ENCODE measurements at regions not wholly inside any gene's neighbourhood (a gene's known extent, or its start where the extent isn't known, plus 50 kb on each side); places are given as distances from the start of the nearest gene placed in this dataset.

DNA sequence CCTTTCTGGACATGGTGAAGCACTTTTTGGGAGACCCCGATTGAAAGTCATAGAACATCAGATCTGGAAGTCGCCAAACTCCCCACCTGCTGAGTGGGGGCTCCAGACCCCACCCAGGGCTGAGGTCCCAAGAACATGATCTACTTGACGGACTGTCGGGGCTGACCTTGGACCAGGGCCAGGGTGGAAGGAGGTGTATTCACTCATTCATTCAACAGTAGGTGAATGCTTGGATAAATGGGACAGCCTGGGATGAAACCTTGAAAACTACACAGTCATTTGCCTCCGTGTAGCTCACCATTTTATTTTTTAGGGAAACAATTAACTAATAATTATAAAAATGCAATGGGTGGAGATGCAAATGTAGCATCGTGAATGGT lies 629.0 kb downstream of the BRD1 start:
- DNase-seq (ENCODE audit: low read depth) = no peak
- TF ChIP-seq, protein P1, sequence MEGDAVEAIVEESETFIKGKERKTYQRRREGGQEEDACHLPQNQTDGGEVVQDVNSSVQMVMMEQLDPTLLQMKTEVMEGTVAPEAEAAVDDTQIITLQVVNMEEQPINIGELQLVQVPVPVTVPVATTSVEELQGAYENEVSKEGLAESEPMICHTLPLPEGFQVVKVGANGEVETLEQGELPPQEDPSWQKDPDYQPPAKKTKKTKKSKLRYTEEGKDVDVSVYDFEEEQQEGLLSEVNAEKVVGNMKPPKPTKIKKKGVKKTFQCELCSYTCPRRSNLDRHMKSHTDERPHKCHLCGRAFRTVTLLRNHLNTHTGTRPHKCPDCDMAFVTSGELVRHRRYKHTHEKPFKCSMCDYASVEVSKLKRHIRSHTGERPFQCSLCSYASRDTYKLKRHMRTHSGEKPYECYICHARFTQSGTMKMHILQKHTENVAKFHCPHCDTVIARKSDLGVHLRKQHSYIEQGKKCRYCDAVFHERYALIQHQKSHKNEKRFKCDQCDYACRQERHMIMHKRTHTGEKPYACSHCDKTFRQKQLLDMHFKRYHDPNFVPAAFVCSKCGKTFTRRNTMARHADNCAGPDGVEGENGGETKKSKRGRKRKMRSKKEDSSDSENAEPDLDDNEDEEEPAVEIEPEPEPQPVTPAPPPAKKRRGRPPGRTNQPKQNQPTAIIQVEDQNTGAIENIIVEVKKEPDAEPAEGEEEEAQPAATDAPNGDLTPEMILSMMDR (IDR thresholded peaks at IDR 0.05; ENCODE audit: control insufficient read depth, extremely low read depth, insufficient read depth) = no peak

DNA sequence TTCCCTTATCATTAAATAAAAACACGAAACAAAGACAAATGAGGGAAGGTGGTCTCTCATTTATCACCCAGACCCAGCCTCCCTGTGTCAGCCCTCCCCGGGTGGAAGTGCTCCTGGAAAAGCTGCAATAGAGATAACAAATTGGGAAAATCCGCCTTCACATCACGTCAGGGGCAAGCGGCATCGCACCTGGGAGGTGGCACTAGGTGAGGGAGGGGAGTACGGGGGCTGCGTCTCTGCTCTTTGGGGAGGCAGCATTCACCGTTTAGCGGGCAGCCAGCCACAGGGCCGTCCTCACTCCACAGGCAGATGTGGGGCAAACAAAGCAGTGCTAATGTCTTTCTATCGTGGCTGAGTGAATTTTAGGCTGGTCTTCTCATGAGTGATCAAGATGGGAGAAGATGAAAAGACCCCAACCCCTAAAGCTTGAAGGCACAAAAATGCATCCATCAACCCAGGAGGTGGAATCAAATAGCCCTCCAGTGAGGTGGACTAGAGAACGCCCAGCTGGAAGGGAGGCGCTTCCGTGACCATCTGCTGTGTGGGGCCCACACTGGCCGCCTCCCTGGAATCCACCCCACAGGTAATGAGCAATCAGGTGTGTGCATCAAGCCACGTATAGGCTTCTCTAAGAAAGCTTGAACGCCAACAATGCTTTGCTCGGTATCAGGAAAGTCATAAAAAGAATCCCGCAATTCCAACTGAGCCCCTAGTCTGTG lies 629.5 kb downstream of the BRD1 start:
- no peak for DNase-seq (ENCODE audit: low read depth)
- H3K4me3 ChIP-seq (ENCODE audit: low read depth, low read length) = no peak overlapping the region
- TF ChIP-seq, protein P1 (IDR thresholded peaks at IDR 0.05; ENCODE audit: control insufficient read depth, extremely low read depth, insufficient read depth) = no peak

More for the DNA sequence above, 629.0 kb downstream of the BRD1 start:
- no peak overlapping the region for H3K4me3 ChIP-seq (ENCODE audit: low read depth, low read length)

DNA sequence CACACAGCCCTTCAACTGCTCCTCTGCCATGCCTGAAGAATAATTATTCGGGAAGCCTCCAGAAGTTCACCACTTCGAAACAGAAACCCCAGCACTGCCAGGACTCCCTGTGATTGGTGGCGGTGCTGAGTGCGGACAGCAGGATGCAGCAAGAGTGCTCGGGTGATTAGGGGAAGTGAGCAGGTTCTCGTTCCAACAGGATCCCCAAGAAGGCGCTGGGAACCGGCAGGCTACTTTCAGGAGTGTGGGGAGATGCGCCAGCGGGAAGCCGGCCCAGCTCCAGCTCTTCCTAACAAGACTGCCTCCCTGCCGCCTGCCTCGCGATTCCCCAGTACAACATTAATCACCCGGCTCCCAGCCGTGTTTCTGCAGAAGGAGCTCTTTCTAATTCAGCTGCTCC lies 630.2 kb downstream of the BRD1 start:
- TF ChIP-seq, protein P1 (IDR thresholded peaks at IDR 0.05; ENCODE audit: control insufficient read depth, extremely low read depth, insufficient read depth) = no peak
- no peak overlapping the region for H3K4me3 ChIP-seq (ENCODE audit: low read depth, low read length)
- no peak for DNase-seq (ENCODE audit: low read depth)

DNA sequence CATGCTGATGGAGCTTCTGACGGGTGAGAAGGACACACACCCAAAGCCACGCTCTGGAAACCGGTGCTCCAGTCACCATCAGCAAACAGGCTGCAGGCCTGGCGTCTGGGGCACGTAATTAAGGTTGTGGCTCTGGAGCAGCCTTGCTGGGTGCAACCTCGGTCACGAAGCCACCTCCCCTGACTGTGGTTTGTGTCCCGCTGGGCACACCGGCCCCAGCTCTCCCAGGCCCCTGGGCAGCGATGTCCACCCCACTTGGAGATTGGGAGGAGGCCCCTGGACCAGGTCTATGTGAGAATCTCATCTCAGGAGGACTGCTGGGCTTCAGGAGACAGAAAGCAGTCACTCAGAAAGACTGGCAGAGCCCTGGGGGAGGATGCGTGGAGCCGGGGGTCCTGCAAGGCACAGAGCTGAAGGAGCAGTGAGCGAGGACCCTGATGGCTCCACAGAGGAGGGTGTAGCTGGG lies 631.6 kb downstream of the BRD1 start:
- H3K4me3 ChIP-seq (ENCODE audit: low read depth, low read length) = no peak overlapping the region
- TF ChIP-seq, protein P1 (IDR thresholded peaks at IDR 0.05; ENCODE audit: control insufficient read depth, extremely low read depth, insufficient read depth) = no peak
- DNase-seq (ENCODE audit: low read depth) = no peak

DNA sequence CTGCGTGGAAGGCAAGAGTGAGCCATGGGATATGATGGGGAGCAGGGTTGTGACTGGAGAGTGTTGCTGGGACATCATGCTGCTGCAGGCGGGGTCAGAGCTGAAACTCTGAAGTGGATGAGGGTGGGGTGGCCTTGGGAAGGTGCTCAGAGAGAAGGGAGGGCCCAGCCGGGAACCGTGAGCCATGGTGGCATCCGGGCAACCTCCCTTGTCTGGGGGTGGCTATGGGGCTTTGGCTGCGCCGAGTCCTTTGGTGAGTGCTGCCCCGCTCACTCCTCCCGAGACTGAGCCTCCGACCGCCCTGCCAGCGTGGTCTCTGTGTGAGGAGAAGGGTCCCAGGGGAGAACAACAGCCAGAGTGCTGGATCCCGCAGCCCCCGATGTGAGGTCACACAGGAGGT lies 632.0 kb downstream of the BRD1 start:
- DNase-seq (ENCODE audit: low read depth) = no peak
- TF ChIP-seq, protein P1 (IDR thresholded peaks at IDR 0.05; ENCODE audit: control insufficient read depth, extremely low read depth, insufficient read depth) = no peak
- H3K4me3 ChIP-seq (ENCODE audit: low read depth, low read length) = no peak overlapping the region

DNA sequence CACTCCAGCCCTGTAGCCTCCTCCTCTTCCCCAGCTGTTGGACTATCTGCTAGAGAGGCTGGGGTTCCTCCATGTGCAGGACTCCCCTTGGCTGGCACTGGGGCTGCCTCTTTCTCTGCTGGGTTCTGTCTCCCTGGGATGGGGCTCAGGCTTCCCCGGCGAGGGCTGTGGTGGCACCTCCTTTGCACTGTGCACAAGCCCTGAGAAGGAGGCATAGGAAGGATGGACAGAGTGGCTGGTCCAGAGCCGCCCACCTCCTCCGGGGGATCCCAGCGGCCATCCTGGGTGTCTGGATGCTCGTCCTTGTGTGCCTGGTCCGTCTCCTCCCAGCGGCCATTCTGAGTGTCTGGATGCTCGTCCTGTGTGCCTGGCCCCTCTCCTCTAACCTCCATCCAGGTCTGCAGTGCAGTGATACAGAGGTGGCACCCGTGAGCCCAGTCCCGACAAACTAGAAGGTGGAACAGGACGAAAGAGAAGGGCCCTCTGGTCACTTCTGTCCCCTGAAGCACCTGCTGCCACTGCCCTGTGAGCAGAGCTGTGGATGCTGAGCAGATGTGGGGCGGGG lies 633.7 kb downstream of the BRD1 start:
- TF ChIP-seq, protein P1 (IDR thresholded peaks at IDR 0.05; ENCODE audit: control insufficient read depth, extremely low read depth, insufficient read depth) = no peak
- no peak overlapping the region for H3K4me3 ChIP-seq (ENCODE audit: low read depth, low read length)
- DNase-seq (ENCODE audit: low read depth) = no peak
